HUES6 (cell line): ENCODE measurements at regions not wholly inside any gene's neighbourhood (a gene's known extent, or its start where the extent isn't known, plus 50 kb on each side); places are given as distances from the start of the nearest gene placed in this dataset.
"Not testable (repeated sequence)": the region's sequence is repeated elsewhere in the genome, so short reads cannot be mapped to it uniquely, and the experiment has no call there.

ENCODE experiments used
- H3K27ac ChIP-seq: 2 replicates; pipeline ENCODE4 v1.7.0; 2013; ENCODE audit warnings: low read depth, mild to moderate bottlenecking, low read length, inconsistent platforms
- H3K27me3 ChIP-seq: 2 replicates; pipeline ENCODE4 v1.6.1; 2013; ENCODE audit warnings: low read length; ENCODE audit not compliant: control insufficient read depth, insufficient read depth
- H3K36me3 ChIP-seq: 2 replicates; pipeline ENCODE4 v1.6.1; 2013; ENCODE audit warnings: low read length; ENCODE audit not compliant: control insufficient read depth, insufficient read depth
- H3K4me1 ChIP-seq: 2 replicates; pipeline ENCODE4 v1.6.1; 2013; ENCODE audit warnings: low read length; ENCODE audit not compliant: control insufficient read depth, insufficient read depth
- H3K4me3 ChIP-seq: 2 replicates; pipeline ENCODE4 v1.5.1; 2013; ENCODE audit warnings: low read depth, low read length
- H3K9ac ChIP-seq: one replicate; pipeline ENCODE4 v1.6.1; 2013; ENCODE audit warnings: mild to moderate bottlenecking, low read length
- H3K9me3 ChIP-seq: 2 replicates; pipeline ENCODE4 v1.6.1; 2013; ENCODE audit warnings: low read depth, low read length; ENCODE audit not compliant: control insufficient read depth, insufficient read depth

- not testable (repeated sequence) for H3K27ac ChIP-seq, H3K9ac ChIP-seq, H3K4me1 ChIP-seq, H3K9me3 ChIP-seq, H3K36me3 ChIP-seq, H3K4me3 ChIP-seq, H3K27me3 ChIP-seq
Measured at GRCh38 chr20:25772437-25772836, 75.8 kb upstream of the ZNF337 start.

- not testable (repeated sequence) for H3K9me3 ChIP-seq, H3K27me3 ChIP-seq, H3K4me1 ChIP-seq, H3K9ac ChIP-seq, H3K27ac ChIP-seq, H3K36me3 ChIP-seq, H3K4me3 ChIP-seq
Measured at GRCh38 chr20:25771818-25772217, 75.2 kb upstream of the ZNF337 start.

GRCh38 chr20:25761596-25761995 lies 64.9 kb upstream of the ZNF337 start:
- H3K4me3 ChIP-seq, result no peak overlapping the region
- H3K27me3 ChIP-seq, result no peaks in the 10 kb centered on the region
- H3K9me3 ChIP-seq, result peaks cover 3% of the 10 kb centered on the region; the same call in 1 of the 2 replicates
- no peak overlapping the region for H3K9ac ChIP-seq
- H3K36me3 ChIP-seq, result no peaks in the 10 kb centered on the region
- no peaks in the 10 kb centered on the region for H3K4me1 ChIP-seq
- no peak overlapping the region for H3K27ac ChIP-seq

- not testable (repeated sequence) for H3K4me3 ChIP-seq, H3K27me3 ChIP-seq, H3K9ac ChIP-seq, H3K36me3 ChIP-seq, H3K4me1 ChIP-seq, H3K27ac ChIP-seq, H3K9me3 ChIP-seq
Measured at GRCh38 chr20:25761046-25761445, 64.4 kb upstream of the ZNF337 start.

- Histone ChIP-seq H3K9me3 (no peaks in the 10 kb centered on the region), H3K27me3 (no peaks in the 10 kb centered on the region), H3K4me3 (peak overlapping the region; percentile 57), H3K36me3 (no peaks in the 10 kb centered on the region), H3K27ac (no peak overlapping the region), H3K9ac (no peak overlapping the region), H3K4me1 (peaks cover 9% of the 10 kb centered on the region; the same call in 1 of the 2 replicates)
Measured at GRCh38 chr20:25750765-25751696, 54.4 kb upstream of the ZNF337 start.

GRCh38 chr20:25750220-25750764 lies 53.6 kb upstream of the ZNF337 start:
- Histone ChIP-seq H3K36me3 (no peaks in the 10 kb centered on the region), H3K27me3 (no peaks in the 10 kb centered on the region), H3K27ac (no peak overlapping the region), H3K9ac (no peak overlapping the region), H3K4me1 (peaks cover 9% of the 10 kb centered on the region; the same call in 1 of the 2 replicates), H3K9me3 (no peaks in the 10 kb centered on the region), H3K4me3 (peak overlapping the region; percentile 38; the same call in 1 of the 2 replicates)

GRCh38 chr20:25749649-25750048 lies 53.0 kb upstream of the ZNF337 start:
- no peak overlapping the region for H3K4me3 ChIP-seq
- H3K9me3 ChIP-seq, result no peaks in the 10 kb centered on the region
- no peaks in the 10 kb centered on the region for H3K27me3 ChIP-seq
- H3K27ac ChIP-seq, result no peak overlapping the region
- no peak overlapping the region for H3K9ac ChIP-seq
- peaks cover 9% of the 10 kb centered on the region; the same call in 1 of the 2 replicates for H3K4me1 ChIP-seq
- no peaks in the 10 kb centered on the region for H3K36me3 ChIP-seq
